GM12878 (cell line): ENCODE measurements at regions not wholly inside any gene's neighbourhood (a gene's known extent, or its start where the extent isn't known, plus 50 kb on each side); places are given as distances from the start of the nearest gene placed in this dataset.
"Not testable (repeated sequence)": the region's sequence is repeated elsewhere in the genome, so short reads cannot be mapped to it uniquely, and the experiment has no call there.

Experiments used
- BACH1 ChIP-seq: fragments of 450-650 bp; IDR thresholded peaks from 2 replicates; pipeline ENCODE4 v1.6.1; 2017; ENCODE audit warnings: mild to moderate bottlenecking, borderline replicate concordance
- CHD2 ChIP-seq: IDR thresholded peaks from 2 replicates; pipeline ENCODE4 v1.6.1; 2011; ENCODE audit warnings: low read depth, low read length, improper control_type of control experiment, borderline replicate concordance
- EP300 ChIP-seq, 2 experiments: fragments of 150-350 bp in 1 of 2; IDR thresholded peaks; 2 replicates each; pipeline ENCODE4 v1.6.1; 2011 to 2012; ENCODE audit warnings: low read depth in 2 of 2, low read length in 2 of 2, borderline replicate concordance in 1 of 2, improper control_type of control experiment in 1 of 2, inconsistent platforms in 1 of 2; ENCODE audit not compliant: control insufficient read depth in 1 of 2
- HCFC1 ChIP-seq: fragments of 150-350 bp; IDR thresholded peaks from 2 replicates; pipeline ENCODE4 v1.6.1; 2014; ENCODE audit warnings: low read length
- HDGF ChIP-seq: fragments of 450-650 bp; IDR thresholded peaks from 2 replicates; pipeline ENCODE4 v1.6.1; 2016; ENCODE audit warnings: antibody characterized with exemption
- KAT2A ChIP-seq: conservative IDR thresholded peaks from 2 replicates; pipeline ENCODE4 v1.6.1; 2011; ENCODE audit warnings: low read depth, low read length; ENCODE audit not compliant: control insufficient read depth
- NBN ChIP-seq: fragments of 450-650 bp; IDR thresholded peaks from 2 replicates; pipeline ENCODE4 v1.6.1; 2016
- TBL1XR1 ChIP-seq: IDR thresholded peaks from 2 replicates; pipeline ENCODE4 v1.6.1; 2012; ENCODE audit warnings: low read depth, low read length, improper control_type of control experiment
- TF ChIP-seq, protein P1 (sequence below), 3 experiments: IDR thresholded peaks in 2 of 3; conservative IDR thresholded peaks in 1 of 3; 2 replicates each; pipeline ENCODE4 v1.5.1; 2011; ENCODE audit warnings: low read depth in 3 of 3, low read length in 3 of 3, mild to moderate bottlenecking in 3 of 3, control low read depth in 2 of 3, moderate library complexity in 2 of 3, inconsistent platforms in 1 of 3, mixed read lengths in 1 of 3; ENCODE audit not compliant: control insufficient read depth in 2 of 3, insufficient read depth in 1 of 3; ENCODE audit errors: extremely low read depth in 1 of 3
- TF ChIP-seq, protein P2 (sequence below): IDR thresholded peaks from 2 replicates; pipeline ENCODE4 v1.6.1; 2012; ENCODE audit warnings: low read length, inconsistent platforms

DNA sequence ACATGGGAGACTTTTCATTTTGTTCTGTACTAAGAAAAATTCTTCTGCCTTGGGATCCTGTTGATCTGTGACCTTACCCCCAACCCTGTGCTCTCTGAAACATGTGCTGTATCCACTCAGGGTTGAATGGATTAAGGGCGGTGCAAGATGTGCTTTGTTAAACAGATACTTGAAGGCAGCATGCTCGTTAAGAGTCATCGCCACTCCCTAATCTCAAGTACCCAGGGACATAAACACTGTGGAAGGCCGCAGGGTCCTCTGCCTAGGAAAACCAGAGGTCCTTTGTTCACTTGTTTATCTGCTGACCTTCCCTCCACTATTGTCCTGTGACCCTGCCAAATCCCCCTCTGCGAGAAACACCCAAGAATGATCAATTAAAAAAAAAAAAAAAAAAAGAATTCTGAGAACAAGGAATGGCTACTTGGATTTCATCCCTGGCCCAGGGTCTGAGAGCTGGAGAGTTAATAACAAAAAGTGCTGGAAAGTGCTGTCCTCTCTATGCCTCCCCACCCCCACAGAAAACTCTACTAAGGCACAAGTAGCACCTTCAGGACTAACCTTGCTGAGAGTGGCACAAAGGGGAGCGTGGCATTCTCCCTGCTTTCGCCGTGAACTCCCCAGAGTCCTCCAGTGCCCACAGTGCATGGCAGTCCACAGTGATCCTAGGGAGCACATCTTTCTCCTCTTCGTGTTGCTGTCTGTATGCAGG, 297.1 kb downstream of the SIPA1L2 start:
- TF ChIP-seq TBL1XR1; HCFC1; HDGF; BACH1; NBN; EP300 (IDR thresholded peaks at IDR 0.05; ENCODE audit: borderline replicate concordance in 1 of 2, control insufficient read depth in 1 of 2, low read depth in 2 of 2, low read length in 2 of 2); CHD2; KAT2A: not testable (repeated sequence)
- TF ChIP-seq, protein P1, sequence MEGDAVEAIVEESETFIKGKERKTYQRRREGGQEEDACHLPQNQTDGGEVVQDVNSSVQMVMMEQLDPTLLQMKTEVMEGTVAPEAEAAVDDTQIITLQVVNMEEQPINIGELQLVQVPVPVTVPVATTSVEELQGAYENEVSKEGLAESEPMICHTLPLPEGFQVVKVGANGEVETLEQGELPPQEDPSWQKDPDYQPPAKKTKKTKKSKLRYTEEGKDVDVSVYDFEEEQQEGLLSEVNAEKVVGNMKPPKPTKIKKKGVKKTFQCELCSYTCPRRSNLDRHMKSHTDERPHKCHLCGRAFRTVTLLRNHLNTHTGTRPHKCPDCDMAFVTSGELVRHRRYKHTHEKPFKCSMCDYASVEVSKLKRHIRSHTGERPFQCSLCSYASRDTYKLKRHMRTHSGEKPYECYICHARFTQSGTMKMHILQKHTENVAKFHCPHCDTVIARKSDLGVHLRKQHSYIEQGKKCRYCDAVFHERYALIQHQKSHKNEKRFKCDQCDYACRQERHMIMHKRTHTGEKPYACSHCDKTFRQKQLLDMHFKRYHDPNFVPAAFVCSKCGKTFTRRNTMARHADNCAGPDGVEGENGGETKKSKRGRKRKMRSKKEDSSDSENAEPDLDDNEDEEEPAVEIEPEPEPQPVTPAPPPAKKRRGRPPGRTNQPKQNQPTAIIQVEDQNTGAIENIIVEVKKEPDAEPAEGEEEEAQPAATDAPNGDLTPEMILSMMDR (IDR thresholded peaks at IDR 0.05 in 2 of 3, conservative IDR thresholded peaks at IDR 0.05 in 1 of 3; ENCODE audit: control insufficient read depth in 2 of 3, extremely low read depth in 1 of 3, insufficient read depth in 1 of 3, low read depth in 3 of 3, low read length in 3 of 3) = not testable (repeated sequence)
- TF ChIP-seq, protein P2, sequence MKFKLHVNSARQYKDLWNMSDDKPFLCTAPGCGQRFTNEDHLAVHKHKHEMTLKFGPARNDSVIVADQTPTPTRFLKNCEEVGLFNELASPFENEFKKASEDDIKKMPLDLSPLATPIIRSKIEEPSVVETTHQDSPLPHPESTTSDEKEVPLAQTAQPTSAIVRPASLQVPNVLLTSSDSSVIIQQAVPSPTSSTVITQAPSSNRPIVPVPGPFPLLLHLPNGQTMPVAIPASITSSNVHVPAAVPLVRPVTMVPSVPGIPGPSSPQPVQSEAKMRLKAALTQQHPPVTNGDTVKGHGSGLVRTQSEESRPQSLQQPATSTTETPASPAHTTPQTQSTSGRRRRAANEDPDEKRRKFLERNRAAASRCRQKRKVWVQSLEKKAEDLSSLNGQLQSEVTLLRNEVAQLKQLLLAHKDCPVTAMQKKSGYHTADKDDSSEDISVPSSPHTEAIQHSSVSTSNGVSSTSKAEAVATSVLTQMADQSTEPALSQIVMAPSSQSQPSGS = not testable (repeated sequence)
